Effector memory CD4-positive, alpha-beta T cell (primary cell): ENCODE measurements at regions not wholly inside any gene's neighbourhood (a gene's known extent, or its start where the extent isn't known, plus 50 kb on each side); places are given as distances from the start of the nearest gene placed in this dataset.

Source experiments
- DNase-seq, 3 donors: peaks; one replicate each; pipeline ENCODE4 v3.0.0-alpha.2; 2020
- H3K27ac ChIP-seq: 2 replicates; pipeline ENCODE4 v1.7.0; 2013; ENCODE audit warnings: mild to moderate bottlenecking, low read length, moderate library complexity; ENCODE audit not compliant: insufficient read depth, poor library complexity, severe bottlenecking
- H3K27me3 ChIP-seq: replicated peaks from 2 replicates; pipeline ENCODE4 v1.7.0; 2013; ENCODE audit warnings: mild to moderate bottlenecking, low read length; ENCODE audit not compliant: insufficient read depth, control insufficient read depth, poor library complexity, severe bottlenecking
- H3K36me3 ChIP-seq: 2 replicates; pipeline ENCODE4 v1.7.0; 2013; ENCODE audit warnings: mild to moderate bottlenecking, low read length, moderate library complexity; ENCODE audit not compliant: control insufficient read depth, insufficient read depth
- H3K4me1 ChIP-seq: 2 replicates; pipeline ENCODE4 v1.7.0; 2013; ENCODE audit warnings: low read length, mild to moderate bottlenecking; ENCODE audit not compliant: control insufficient read depth, insufficient read depth, poor library complexity, severe bottlenecking
- H3K4me3 ChIP-seq: 2 replicates; pipeline ENCODE4 v1.7.0; 2013; ENCODE audit warnings: low read length, low read depth, mild to moderate bottlenecking; ENCODE audit not compliant: insufficient read depth, poor library complexity, severe bottlenecking
- H3K9me3 ChIP-seq: 2 replicates; pipeline ENCODE4 v1.7.0; 2013; ENCODE audit warnings: mild to moderate bottlenecking, low read length, moderate library complexity; ENCODE audit not compliant: control insufficient read depth

DNA sequence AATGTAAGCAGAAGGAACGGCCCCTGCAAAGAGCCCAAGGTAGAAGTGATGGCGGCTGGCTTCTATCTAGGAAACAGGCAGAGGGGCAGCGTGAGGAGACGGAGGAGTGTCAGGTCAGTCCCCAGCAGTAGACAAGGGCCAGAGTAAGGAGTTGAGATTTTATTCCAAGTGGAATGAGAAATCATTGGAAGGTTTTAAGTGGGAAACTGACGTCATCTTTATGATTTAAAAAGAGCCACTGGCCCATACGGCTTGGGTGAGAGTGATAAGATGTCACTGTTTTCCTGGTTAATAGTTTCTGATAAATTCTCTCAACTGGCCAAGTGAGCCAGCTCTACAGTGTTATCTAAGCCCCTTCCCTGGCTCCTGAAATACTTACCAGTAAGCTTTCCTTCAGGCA, 103.2 kb upstream of the CAMK1G start:
- Histone ChIP-seq H3K9me3 (no peaks in the 10 kb centered on the region), H3K27me3 (no peaks in the 10 kb centered on the region), H3K4me3 (no peak overlapping the region)

GRCh38 chr1:209483691-209484090, 99.8 kb upstream of the CAMK1G start:
- Histone ChIP-seq H3K4me1 (peaks cover 7% of the 10 kb centered on the region), H3K27ac (no peak overlapping the region), H3K4me3 (no peak overlapping the region), H3K9me3 (no peaks in the 10 kb centered on the region), H3K27me3 (no peaks in the 10 kb centered on the region), H3K36me3 (no peaks in the 10 kb centered on the region)
- DNase-seq: no peak

More for the DNA sequence above, 103.2 kb upstream of the CAMK1G start:
- no peaks in the 10 kb centered on the region for H3K36me3 ChIP-seq
- no peak for DNase-seq
- peaks cover 7% of the 10 kb centered on the region for H3K4me1 ChIP-seq
- no peak overlapping the region for H3K27ac ChIP-seq

DNA sequence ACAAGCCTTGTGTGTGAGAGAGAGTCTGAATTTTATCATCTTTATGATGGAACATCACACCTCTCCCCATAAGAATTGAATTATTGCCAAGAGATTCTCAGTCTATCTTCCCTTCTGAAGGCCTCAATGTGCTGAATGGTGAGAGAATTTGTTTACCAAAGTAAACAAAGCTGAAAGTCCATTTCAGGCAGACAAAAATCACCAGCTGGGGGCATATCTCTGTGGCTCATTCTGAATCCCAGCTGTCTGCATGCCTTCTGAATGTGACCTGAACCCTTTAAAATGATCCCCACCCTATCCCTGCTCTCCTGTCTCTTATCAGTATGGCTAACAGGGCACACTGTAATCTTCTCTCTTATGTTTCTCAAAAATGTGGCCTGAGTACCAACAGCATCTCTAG, 99.1 kb upstream of the CAMK1G start:
- H3K27me3 ChIP-seq: no peaks in the 10 kb centered on the region
- H3K4me1 ChIP-seq: peaks cover 7% of the 10 kb centered on the region
- H3K4me3 ChIP-seq: no peak overlapping the region
- H3K9me3 ChIP-seq: no peaks in the 10 kb centered on the region
- no peak overlapping the region for H3K27ac ChIP-seq
- H3K36me3 ChIP-seq: no peaks in the 10 kb centered on the region
- no peak for DNase-seq

GRCh38 chr1:209485167-209485566, 98.3 kb upstream of the CAMK1G start:
- H3K27me3 ChIP-seq: no peaks in the 10 kb centered on the region
- no peaks in the 10 kb centered on the region for H3K9me3 ChIP-seq
- no peak overlapping the region for H3K27ac ChIP-seq
- no peaks in the 10 kb centered on the region for H3K36me3 ChIP-seq
- H3K4me3 ChIP-seq: no peak overlapping the region
- H3K4me1 ChIP-seq: peaks cover 7% of the 10 kb centered on the region
- DNase-seq: no peak

DNA sequence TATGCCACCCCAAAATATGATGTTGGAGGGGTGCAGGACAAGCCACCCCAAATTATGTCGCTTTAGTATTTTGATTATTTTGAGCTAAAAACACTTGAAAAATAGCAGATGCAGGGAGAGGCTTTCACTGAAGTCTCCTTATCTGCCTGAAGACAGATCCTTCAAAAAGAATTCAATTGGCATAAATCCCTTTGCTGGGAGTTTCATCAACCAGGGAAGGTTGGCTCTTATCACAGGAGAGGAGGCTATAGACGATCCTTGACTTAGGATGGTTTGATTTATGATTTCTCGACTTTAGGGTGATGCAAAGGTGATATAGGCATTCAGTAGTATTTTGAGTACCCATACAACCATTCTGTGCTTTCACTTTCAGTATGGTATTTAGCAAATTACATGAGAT, 97.8 kb upstream of the CAMK1G start:
- H3K4me3 ChIP-seq: no peak overlapping the region
- peaks cover 7% of the 10 kb centered on the region for H3K4me1 ChIP-seq
- no peak overlapping the region for H3K27ac ChIP-seq
- no peak for DNase-seq
- no peaks in the 10 kb centered on the region for H3K27me3 ChIP-seq
- H3K9me3 ChIP-seq: no peaks in the 10 kb centered on the region
- H3K36me3 ChIP-seq: no peaks in the 10 kb centered on the region

DNA sequence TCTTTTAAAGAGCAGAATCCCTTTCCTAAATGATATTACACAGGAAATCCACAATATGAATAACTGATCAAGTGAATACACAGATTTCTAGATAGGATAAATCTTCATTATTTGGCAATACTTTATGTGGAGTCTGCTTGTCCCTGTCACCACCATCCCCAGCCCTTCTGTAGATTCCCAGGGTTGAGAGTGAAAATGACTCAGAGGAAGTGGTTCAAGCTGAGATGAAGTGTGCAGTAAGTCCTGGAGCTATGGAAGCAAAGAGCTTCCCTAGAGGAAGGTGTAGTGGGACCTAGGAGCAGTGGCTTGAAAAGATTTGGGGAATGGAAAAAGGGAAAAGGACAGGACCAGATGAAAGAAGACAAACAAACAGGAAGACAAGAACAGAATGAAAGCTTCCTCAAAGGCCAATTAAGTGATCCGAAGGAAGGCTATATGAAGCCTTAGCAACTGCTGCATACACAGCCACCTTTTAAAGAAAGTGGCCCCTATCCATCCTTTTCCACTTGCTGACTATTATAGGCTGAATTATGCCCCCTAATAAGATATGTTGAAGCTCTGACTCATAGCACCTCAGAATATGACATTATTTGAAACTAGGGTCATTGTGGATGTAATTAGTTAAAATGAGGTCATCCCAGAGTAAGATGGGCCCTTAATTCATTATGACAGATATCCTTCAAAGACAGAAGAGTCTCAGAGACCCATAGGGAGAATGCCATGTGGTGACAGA, 96.5 kb upstream of the CAMK1G start:
- no peaks in the 10 kb centered on the region for H3K36me3 ChIP-seq
- H3K4me1 ChIP-seq: peaks cover 7% of the 10 kb centered on the region
- no peak for DNase-seq
- H3K9me3 ChIP-seq: no peaks in the 10 kb centered on the region
- no peak overlapping the region for H3K27ac ChIP-seq
- H3K4me3 ChIP-seq: no peak overlapping the region
- no peaks in the 10 kb centered on the region for H3K27me3 ChIP-seq

DNA sequence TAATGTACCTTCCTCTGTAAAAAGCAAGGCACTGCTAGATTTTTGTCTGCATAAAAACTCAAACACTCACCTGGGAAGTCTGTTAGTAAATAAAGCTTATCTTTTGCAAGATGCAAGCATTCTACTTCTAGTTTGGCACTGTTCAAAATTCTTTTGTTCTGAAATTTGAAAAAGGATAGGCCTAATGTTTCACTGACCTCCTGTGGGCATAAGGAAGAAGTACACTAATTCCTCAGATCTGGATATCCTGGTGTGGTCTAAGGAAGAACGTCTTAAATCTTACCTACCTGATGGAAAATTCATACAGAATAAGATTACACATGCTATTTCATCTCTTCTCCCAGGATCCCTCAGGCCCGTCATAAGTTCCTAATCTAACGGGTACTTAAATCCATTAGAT, 93.5 kb upstream of the CAMK1G start:
- Histone ChIP-seq H3K4me3 (no peak overlapping the region), H3K36me3 (no peaks in the 10 kb centered on the region), H3K27ac (no peak overlapping the region), H3K4me1 (no peaks in the 10 kb centered on the region), H3K9me3 (no peaks in the 10 kb centered on the region), H3K27me3 (no peaks in the 10 kb centered on the region)
- no peak for DNase-seq

DNA sequence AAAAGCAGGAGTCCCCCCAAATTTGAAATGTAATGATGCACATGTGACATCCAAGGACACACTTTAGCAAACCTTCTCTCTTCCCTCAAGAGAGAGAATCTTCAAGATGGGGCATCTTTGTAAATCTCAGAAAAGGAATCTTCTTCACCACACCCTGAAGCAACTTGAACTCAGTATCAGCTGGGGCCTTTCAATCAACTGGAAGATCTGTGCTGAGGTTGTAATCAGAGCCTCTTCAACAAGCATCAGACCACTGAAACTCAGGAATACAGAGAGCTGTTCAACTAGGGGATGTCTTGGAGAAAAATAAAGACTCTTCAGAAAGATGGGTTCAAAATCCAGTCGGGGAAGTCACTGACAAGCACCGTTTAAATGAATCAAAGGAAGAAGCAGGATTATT, 92.5 kb upstream of the CAMK1G start:
- peaks cover 3% of the 10 kb centered on the region for H3K9me3 ChIP-seq

GRCh38 chr1:209491496-209491895, 92.0 kb upstream of the CAMK1G start:
- Histone ChIP-seq H3K4me1 (no peaks in the 10 kb centered on the region), H3K9me3 (peaks cover 3% of the 10 kb centered on the region), H3K27ac (no peak overlapping the region), H3K27me3 (no peaks in the 10 kb centered on the region), H3K4me3 (no peak overlapping the region), H3K36me3 (no peaks in the 10 kb centered on the region)
- DNase-seq: no peak

More for the DNA sequence above, 92.5 kb upstream of the CAMK1G start:
- H3K4me3 ChIP-seq: no peak overlapping the region
- H3K4me1 ChIP-seq: no peaks in the 10 kb centered on the region
- no peak overlapping the region for H3K27ac ChIP-seq
- DNase-seq: no peak
- no peaks in the 10 kb centered on the region for H3K27me3 ChIP-seq
- no peaks in the 10 kb centered on the region for H3K36me3 ChIP-seq

DNA sequence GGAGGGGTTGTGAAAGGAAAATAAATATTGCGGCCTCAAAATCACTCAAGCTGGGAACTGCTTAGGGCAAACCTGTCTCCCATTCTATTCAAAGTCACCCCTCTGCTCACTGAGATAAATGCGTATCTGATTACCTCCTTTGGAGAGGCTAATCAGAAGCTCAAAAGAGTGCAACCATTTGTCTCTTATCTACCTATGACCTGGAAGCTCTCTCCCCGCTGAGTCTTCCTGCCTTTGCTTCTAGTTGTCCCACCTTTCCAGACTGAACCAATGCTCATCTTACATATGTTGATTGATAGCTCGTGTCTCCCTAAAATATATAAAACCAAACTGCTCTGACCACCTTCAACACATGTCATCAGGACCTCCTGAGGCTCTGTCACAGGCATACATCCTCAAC, 91.6 kb upstream of the CAMK1G start:
- no peaks in the 10 kb centered on the region for H3K27me3 ChIP-seq
- DNase-seq: no peak
- peaks cover 3% of the 10 kb centered on the region for H3K9me3 ChIP-seq
- no peak overlapping the region for H3K4me3 ChIP-seq
- H3K36me3 ChIP-seq: no peaks in the 10 kb centered on the region
- no peak overlapping the region for H3K27ac ChIP-seq
- no peaks in the 10 kb centered on the region for H3K4me1 ChIP-seq
